B cell (primary cell): ENCODE measurements at regions not wholly inside any gene's neighbourhood (a gene's known extent, or its start where the extent isn't known, plus 50 kb on each side); places are given as distances from the start of the nearest gene placed in this dataset.

Experiments used
- EZH2 ChIP-seq: IDR thresholded peaks from 2 replicates; pipeline ENCODE4 v1.6.1; 2012; ENCODE audit warnings: borderline replicate concordance, low read depth, mild to moderate bottlenecking, moderate library complexity, low read length; ENCODE audit not compliant: insufficient read depth, poor library complexity, severe bottlenecking
- TF ChIP-seq, protein P1 (sequence below): fragments of 200-600 bp; IDR thresholded peaks from one replicate; pipeline ENCODE4 v1.8.0; 2022; ENCODE audit warnings: antibody characterized with exemption, mild to moderate bottlenecking

DNA sequence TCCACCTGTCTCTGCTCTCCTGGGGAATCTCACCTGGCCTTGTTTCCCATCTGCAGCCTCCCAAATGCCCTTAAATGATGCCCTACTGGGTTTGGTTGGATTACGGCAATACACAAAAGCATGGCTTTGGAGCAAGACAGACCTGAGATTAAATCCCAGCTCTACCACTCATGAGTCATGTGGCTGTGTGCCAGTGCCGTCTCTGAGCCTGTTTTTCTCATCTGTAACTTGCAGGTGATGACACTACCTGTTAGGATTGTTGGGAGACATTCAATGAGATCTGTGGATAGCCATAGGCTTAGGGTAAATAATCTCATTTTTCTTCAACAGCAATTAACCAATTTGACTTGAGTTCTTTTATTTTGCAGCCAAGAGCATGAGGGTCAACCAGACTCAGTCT, 240.3 kb downstream of the MAF start:
- TF ChIP-seq, protein P1, sequence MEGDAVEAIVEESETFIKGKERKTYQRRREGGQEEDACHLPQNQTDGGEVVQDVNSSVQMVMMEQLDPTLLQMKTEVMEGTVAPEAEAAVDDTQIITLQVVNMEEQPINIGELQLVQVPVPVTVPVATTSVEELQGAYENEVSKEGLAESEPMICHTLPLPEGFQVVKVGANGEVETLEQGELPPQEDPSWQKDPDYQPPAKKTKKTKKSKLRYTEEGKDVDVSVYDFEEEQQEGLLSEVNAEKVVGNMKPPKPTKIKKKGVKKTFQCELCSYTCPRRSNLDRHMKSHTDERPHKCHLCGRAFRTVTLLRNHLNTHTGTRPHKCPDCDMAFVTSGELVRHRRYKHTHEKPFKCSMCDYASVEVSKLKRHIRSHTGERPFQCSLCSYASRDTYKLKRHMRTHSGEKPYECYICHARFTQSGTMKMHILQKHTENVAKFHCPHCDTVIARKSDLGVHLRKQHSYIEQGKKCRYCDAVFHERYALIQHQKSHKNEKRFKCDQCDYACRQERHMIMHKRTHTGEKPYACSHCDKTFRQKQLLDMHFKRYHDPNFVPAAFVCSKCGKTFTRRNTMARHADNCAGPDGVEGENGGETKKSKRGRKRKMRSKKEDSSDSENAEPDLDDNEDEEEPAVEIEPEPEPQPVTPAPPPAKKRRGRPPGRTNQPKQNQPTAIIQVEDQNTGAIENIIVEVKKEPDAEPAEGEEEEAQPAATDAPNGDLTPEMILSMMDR: no peak
- TF ChIP-seq EZH2: no peak
